Occipital lobe (tissue), 1 donor: ENCODE measurements at regions not wholly inside any gene's neighbourhood (a gene's known extent, or its start where the extent isn't known, plus 50 kb on each side); places are given as distances from the start of the nearest gene placed in this dataset.
"Not testable (repeated sequence)": the region's sequence is repeated elsewhere in the genome, so short reads cannot be mapped to it uniquely, and the experiment has no call there.

ENCODE experiments used
- DNase-seq: peaks from one replicate; lab custom pipeline; 2025; lab: John Stamatoyannopoulos, UW

DNA sequence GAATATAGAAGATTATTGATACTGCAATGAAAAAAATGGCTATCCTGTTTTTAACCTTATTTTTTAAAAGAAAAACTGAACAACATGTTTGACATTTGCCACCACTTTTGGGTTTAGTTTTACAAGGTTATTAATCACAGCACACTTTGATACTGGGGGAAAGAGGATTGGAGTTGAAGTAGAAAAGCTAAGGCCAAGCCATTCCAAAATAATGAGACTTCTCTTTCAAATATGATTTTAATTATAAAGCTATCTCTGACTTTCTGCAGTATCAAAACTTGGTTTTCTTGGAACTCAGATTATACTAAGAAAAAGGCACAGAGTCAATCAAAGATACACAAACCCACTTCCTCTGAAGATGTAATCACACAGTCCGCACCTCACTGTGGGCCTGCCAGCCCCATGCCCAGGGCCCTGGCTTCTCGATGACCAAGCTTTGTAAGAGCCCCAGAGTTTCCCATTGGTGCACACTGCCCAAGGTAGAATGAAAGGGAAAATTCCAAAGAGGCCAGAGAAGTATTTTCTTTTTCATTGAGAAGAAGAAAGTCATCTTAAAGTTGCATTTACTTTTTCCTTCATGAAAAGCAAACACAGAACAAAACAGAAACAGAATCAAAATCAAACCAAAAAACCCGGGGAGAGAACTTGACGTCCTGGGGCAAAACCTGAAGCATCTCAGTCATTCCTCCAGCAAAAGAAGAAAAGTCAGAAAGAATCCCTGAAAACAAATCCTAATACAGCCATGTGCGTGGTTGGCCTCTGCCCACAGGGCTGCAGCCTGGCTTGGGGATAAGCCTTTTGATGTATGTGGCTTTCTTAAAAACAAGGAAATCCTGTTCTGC lies 187.7 kb upstream of the KLF6 start:
- no peak for DNase-seq

- no peak for DNase-seq
Measured at GRCh38 chr10:3971713-3972112, 186.7 kb upstream of the KLF6 start.

DNA sequence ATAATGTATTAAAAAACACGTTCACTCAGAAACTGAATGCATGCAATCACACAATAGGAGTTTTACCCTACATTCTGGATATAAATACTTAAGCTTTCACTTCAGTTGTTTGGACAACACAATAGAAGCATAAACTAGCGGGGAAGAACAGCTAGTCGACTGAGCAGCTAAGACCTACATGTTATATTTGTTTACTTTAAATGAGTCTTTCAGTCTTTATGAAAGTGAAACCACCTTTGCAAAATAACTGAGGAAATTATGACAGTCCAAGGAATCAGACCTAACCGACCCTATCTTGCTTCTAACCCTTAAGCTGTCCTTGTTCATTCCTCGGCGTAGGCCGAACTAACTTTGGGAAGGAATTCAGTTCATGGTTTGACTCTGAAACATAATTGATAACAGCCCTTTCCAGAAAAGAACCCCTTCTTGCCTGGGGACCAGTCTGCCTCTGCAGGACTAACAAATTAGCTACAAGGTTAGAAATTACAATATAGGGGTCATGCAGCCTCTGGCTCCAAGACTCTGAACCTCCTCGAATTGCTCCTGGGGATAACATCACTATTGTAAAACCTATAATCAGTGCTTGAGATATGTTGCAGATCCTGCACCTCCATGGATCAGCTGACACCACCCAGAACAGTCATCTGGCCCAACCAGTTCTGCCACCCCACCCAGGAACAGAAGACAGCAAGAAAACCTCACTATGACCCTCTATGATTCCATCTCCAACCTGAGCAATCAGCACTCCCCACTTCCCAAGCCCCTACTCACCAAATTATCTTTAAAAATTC lies 185.1 kb upstream of the KLF6 start:
- no peak for DNase-seq

- no peak for DNase-seq
Measured at GRCh38 chr10:3968727-3969126, 183.7 kb upstream of the KLF6 start.

- no peak for DNase-seq
Measured at GRCh38 chr10:3964516-3964915, 179.5 kb upstream of the KLF6 start.

DNA sequence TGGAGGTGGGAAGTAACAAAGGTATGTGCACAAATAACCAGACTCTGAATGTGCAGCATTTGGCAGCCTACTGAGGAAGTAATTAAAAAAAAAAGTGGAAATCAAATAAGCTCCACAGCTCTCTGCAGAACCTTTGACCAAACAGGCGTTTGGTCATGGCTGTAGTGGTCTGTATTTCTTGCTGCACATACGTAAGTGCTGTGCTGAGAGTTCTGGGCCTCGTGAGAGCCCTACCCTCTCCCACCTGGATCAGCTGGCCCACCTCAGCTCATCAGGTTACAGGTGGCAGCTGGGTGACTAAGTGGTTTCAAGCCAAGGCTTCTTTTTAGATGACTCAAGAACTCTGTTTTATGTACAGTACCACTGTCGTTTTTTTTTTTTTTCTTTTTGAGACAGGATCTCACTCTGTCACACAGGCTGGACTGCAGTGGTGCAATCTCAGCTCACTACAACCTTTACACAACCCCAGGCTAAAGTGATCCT lies 178.2 kb upstream of the KLF6 start:
- no peak for DNase-seq

DNA sequence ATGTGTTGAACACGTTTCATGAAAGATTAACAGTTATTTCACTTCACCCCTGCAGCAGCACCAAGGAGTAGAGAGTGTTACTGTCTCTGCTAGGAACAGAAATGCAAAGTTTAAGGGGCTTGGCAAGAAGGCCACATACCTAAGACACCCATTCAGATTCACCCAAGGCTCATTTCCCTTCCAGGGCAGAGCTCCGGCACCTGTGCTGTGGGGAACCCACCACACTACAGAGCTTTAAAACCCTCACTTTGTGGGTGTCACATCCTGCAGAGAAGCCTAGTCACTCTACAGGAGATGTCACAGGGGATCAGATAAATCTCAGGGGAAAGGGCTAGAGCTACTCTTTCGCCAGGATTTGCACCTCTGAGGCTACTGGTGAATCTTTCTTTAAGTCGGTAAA lies 176.1 kb upstream of the KLF6 start:
- DNase-seq, result no peak

GRCh38 chr10:3960496-3960895 lies 175.5 kb upstream of the KLF6 start:
- no peak for DNase-seq

- no peak for DNase-seq
Measured at GRCh38 chr10:3959370-3960325, 174.6 kb upstream of the KLF6 start.

- no peak for DNase-seq
Measured at GRCh38 chr10:3958472-3958996, 173.5 kb upstream of the KLF6 start.

GRCh38 chr10:3955955-3956617 lies 171.1 kb upstream of the KLF6 start:
- DNase-seq, result no peak

DNA sequence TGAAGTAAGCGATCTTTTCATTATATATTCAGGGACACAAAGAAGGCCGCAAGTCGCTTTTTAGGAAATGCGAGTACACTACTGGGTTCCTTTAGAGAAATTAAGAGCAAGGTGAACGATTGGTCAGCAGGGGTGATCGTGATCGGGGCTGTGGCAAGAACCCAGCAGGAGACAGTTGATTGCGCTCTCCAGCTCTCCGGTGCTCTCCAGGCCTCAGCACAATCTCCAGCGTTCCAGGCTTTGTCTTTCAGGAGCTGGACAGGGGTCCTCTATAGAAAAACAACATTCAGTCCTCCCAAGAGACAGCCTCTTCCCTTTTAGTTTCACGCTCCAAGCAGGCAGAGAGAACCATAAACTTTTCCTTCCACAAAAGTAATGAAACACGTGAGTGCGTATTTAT lies 170.5 kb upstream of the KLF6 start:
- no peak for DNase-seq

- no peak for DNase-seq
Measured at GRCh38 chr10:3954615-3955014, 169.6 kb upstream of the KLF6 start.

DNA sequence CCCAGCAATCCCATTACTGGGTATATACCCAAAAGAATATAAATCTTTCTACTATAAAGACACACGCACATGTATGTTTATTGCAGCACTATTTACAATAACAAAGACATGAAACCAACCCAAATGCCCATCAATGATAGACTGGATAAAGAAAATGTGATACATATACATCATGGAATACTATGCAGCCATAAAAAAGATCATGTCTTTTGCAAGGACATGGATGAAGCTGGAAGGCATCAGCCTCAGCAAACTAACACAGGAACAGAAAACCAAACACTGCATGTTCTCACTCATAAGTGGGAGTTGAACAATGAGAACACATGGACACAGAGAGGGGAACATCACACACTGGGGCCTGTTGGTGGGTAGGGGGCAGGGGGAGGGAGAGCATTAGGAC lies 169.0 kb upstream of the KLF6 start:
- DNase-seq, result not testable (repeated sequence)

DNA sequence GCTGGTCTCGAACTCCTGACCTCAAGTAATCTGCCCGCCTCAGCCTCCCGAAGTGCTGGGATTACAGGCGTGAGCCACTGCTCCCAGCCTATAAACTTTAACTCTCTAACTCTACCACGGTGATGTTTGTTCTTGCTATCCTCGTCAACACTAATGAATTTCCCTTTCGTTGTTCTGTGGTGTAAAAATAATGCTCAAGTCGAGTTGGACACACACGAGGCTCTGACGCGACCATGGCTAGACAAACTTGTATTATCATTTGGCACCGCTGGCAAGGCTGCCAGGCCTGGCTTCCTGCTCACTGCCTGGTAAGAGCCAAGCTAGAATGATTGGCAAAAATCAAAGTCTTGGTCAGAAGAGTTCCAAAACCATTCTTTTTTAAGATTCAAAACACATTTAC lies 167.0 kb upstream of the KLF6 start:
- DNase-seq, result no peak

DNA sequence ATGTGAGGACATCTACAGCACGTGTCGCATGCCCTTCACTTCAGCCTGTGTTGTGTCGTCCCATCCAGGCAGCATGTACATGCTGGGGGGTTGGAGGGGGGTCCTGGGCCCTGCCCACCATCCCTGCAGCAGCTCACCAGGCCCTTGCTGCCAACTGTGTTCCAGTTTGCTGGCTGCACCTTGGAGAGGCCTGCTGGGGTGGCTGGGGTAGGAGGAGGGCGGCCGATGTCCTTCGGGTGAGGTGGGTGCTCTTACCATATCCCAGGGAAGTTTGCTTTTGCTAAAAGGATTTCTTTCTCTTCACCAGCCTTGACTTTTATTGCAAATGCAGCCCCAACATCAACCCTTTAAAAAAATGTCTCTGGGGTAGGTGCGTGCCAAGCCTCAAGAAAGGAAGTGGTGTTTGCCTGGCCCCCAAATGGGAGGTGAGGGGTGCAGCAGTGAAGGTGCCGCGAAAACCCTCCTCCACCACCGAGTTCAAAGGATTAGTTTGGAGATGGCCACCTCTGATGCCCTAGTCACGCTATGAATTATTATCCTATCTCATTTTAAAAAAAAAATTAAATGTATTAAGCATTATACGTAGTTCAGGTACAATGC lies 165.8 kb upstream of the KLF6 start:
- no peak for DNase-seq

DNA sequence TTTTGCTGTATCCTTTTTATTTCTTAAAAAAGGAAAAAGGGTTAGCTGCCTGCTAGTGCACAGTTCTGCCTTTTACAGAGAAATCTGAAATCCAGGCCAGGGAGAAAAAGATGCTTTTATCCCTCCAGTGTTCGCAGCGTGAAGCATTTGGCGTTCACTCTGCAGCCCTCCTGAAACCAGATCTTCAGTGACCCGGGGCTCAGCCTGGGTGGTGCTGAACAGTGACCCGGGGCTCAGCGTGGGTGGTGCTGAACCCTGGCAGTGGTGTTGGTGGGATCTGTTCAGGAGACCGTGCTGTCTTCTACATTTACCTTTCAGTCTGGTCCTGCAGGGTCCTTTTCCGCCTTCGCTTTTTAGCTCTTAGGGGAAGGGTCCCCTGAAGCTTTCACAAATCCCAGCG lies 164.7 kb upstream of the KLF6 start:
- DNase-seq, result no peak

DNA sequence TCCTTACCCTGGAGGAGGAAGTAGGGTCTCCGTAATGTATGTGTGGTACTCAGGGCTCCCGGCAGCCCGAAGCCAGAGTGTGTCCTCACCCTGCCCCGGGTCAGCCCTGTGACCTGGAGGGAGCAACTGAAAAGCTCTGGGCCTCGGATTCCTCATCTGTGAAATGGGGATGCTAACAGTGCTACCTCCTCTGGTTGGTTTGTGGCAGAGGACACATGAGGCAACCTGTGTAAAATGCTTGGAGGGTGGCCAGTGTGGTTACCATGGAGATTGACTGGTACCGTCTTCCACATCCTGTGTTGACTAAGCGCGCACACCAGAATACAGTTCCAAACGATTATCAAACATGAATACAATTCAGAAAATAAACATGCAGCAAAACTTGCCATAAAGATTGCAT lies 163.8 kb upstream of the KLF6 start:
- no peak for DNase-seq

GRCh38 chr10:3946234-3947229 lies 161.5 kb upstream of the KLF6 start:
- DNase-seq, result no peak
